ENCODE measurements at regions not wholly inside any gene's neighbourhood (a gene's known extent, or its start where the extent isn't known, plus 50 kb on each side); places are given as distances from the start of the nearest gene placed in this dataset.
"Not testable (repeated sequence)": the region's sequence is repeated elsewhere in the genome, so short reads cannot be mapped to it uniquely, and the experiment has no call there.

DNA sequence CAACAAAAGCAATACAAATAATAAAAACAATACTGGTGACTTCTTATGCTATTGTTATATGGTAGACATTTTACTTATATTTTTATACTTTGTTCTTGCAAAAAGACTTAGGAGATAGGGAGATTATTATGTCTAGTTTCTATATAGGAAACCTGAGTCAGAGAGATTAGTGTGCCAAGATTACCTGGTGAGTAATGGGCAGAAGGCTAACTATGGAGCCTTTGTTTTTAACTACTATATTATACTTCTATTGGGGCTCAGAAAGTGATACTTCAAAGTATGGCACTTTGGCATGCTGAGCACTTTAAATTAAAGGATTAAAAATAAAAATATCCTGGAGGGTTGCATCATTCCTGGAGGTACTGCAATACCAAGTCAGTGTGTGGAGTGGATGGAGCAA is 117.5 kb upstream of the CLINT1 start:
- H3K4me1 Mint-ChIP-seq = no peaks in the 10 kb centered on the region

DNA sequence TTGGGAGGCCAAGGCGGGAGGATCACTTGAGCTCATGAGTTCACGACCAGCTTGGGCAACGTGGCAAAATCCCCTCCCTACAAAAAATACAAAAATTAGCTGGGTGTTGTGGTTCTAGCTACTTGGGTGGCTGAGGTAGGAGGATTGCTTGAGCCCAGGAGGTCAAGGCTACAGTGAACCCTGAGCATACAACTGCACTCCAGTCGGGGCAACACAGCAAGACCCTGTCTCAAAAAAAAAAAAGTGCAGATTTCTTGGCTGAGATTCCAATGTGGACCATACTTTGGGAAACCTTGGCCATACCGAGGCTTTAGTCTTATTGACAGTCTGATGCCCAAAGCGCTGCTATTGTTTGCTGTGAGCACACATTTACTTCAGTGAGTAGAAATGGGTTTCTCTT is 113.6 kb upstream of the CLINT1 start:
- Mint-ChIP-seq H3K27me3 (ENCODE audit: low read depth in 2 of 2) (peaks cover 10 to 13% of the 10 kb centered on the region in 2 donors), H3K9me3 (no peaks in the 10 kb centered on the region), H3K4me1 (no peaks in the 10 kb centered on the region), H3K36me3 (no peaks in the 10 kb centered on the region), H3K4me3 (no peak overlapping the region), H3K27ac (no peak overlapping the region)
- intact Hi-C loops (cut with micrococcal nuclease) = no loop called here
- 90% methylated on average over 3 of the region's 6 CpGs for WGBS (ENCODE audit: insufficient coverage)
- Histone ChIP-seq H3K27me3 (ENCODE audit: control insufficient read depth, insufficient read depth, low read length) (no peaks in the 10 kb centered on the region), H3K36me3 (ENCODE audit: control insufficient read depth, insufficient read depth, low read length) (no peaks in the 10 kb centered on the region), H3K4me3 (ENCODE audit: low read length) (no peak overlapping the region), H3K27ac (ENCODE audit: low read length) (no peak overlapping the region), H3K4me1 (ENCODE audit: control insufficient read depth, insufficient read depth, low read length) (no peaks in the 10 kb centered on the region), H3K9me3 (ENCODE audit: control insufficient read depth, insufficient read depth, low read length) (no peaks in the 10 kb centered on the region)
- DNase-seq (no peak), ATAC-seq (no peak)
- TF ChIP-seq, protein P1, sequence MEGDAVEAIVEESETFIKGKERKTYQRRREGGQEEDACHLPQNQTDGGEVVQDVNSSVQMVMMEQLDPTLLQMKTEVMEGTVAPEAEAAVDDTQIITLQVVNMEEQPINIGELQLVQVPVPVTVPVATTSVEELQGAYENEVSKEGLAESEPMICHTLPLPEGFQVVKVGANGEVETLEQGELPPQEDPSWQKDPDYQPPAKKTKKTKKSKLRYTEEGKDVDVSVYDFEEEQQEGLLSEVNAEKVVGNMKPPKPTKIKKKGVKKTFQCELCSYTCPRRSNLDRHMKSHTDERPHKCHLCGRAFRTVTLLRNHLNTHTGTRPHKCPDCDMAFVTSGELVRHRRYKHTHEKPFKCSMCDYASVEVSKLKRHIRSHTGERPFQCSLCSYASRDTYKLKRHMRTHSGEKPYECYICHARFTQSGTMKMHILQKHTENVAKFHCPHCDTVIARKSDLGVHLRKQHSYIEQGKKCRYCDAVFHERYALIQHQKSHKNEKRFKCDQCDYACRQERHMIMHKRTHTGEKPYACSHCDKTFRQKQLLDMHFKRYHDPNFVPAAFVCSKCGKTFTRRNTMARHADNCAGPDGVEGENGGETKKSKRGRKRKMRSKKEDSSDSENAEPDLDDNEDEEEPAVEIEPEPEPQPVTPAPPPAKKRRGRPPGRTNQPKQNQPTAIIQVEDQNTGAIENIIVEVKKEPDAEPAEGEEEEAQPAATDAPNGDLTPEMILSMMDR (IDR thresholded peaks at IDR 0.05) = no peak

More for the DNA sequence above, 117.5 kb upstream of the CLINT1 start:
- Histone ChIP-seq H3K4me3 (ENCODE audit: low read length) (no peak overlapping the region), H3K4me1 (ENCODE audit: control insufficient read depth, insufficient read depth, low read length) (no peaks in the 10 kb centered on the region), H3K36me3 (ENCODE audit: control insufficient read depth, insufficient read depth, low read length) (no peaks in the 10 kb centered on the region), H3K9me3 (ENCODE audit: control insufficient read depth, insufficient read depth, low read length) (no peaks in the 10 kb centered on the region), H3K27ac (ENCODE audit: low read length) (no peak overlapping the region), H3K27me3 (ENCODE audit: control insufficient read depth, insufficient read depth, low read length) (no peaks in the 10 kb centered on the region)
- H3K27me3 Mint-ChIP-seq (ENCODE audit: low read depth in 2 of 2) = peaks cover 10 to 13% of the 10 kb centered on the region in 2 donors
- H3K27ac Mint-ChIP-seq = no peak overlapping the region
- H3K36me3 Mint-ChIP-seq = no peaks in the 10 kb centered on the region
- ATAC-seq (no peak), DNase-seq (no peak)
- intact Hi-C loops (cut with micrococcal nuclease) = no loop called here
- TF ChIP-seq, protein P1 (IDR thresholded peaks at IDR 0.05) = no peak
- H3K4me3 Mint-ChIP-seq = no peak overlapping the region
- H3K9me3 Mint-ChIP-seq = no peaks in the 10 kb centered on the region

DNA sequence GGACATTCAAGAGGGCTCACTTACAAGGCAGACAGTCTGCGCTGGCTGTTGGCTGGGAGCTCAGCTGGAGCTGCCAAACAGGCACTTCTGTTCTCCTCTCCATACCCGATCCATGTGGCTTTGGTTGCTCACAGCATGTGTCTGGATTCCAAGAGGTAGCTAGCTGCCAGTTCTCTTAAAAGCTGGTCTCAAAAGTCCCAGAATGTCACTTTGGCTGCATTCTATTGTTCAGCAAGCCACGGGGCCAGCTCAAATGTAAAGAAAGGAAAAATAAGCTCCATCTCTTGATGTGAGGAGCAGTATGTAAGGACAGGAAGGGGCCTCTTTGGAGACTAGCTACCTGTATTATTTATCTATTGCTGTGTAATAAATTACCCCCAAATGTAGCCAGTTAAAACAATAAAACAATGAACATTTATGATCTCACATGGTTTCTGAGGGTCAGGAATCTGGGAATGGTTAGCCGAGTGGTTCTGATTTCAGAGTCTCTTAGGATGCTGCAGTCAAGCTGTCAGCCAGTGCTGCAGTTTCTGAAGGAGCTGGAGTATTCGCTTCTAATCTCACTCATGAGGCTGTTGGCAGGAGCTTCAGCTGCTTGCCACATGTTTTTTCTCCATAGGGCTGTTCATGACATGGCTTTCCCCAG is 112.7 kb upstream of the CLINT1 start:
- WGBS (ENCODE audit: insufficient coverage) = 75% methylated on average over 5 of the region's 5 CpGs

DNA sequence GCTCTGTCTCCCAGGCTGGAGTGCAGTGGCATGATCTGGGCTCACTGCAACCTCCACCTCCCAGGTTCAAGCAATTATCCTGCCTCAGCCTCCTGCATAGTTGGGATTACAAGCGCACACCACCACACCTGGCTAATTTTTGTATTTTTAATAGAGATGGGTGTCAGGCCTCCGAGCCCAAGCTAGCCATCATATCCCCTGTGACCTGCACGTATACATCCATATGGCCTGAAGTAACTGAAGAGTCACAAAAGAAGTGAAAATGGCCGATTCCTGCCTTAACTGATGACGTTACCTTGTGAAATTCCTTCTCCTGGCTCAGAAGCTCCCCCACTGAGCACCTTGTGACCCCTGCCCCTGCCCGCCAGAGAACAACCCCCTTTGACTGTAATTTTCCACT is 109.6 kb upstream of the CLINT1 start:
- 100% methylated on average over 1 of the region's 6 CpGs for WGBS (ENCODE audit: insufficient coverage)
- not testable (repeated sequence) for H3K36me3 Mint-ChIP-seq, H3K27ac Mint-ChIP-seq

More for the DNA sequence above, 112.7 kb upstream of the CLINT1 start:
- ATAC-seq (no peak), DNase-seq (no peak)
- Mint-ChIP-seq H3K4me3 (no peak overlapping the region), H3K9me3 (no peaks in the 10 kb centered on the region), H3K27me3 (ENCODE audit: low read depth in 2 of 2) (peaks cover 10 to 13% of the 10 kb centered on the region in 2 donors), H3K36me3 (no peaks in the 10 kb centered on the region), H3K4me1 (no peaks in the 10 kb centered on the region), H3K27ac (no peak overlapping the region)
- Histone ChIP-seq H3K4me1 (ENCODE audit: control insufficient read depth, insufficient read depth, low read length) (no peaks in the 10 kb centered on the region), H3K4me3 (ENCODE audit: low read length) (no peak overlapping the region), H3K9me3 (ENCODE audit: control insufficient read depth, insufficient read depth, low read length) (no peaks in the 10 kb centered on the region), H3K27ac (ENCODE audit: low read length) (no peak overlapping the region), H3K27me3 (ENCODE audit: control insufficient read depth, insufficient read depth, low read length) (no peaks in the 10 kb centered on the region), H3K36me3 (ENCODE audit: control insufficient read depth, insufficient read depth, low read length) (no peaks in the 10 kb centered on the region)
- intact Hi-C loops (cut with micrococcal nuclease) = no loop called here
- TF ChIP-seq, protein P1 (IDR thresholded peaks at IDR 0.05) = no peak

More for the DNA sequence above, 109.6 kb upstream of the CLINT1 start:
- H3K9me3 Mint-ChIP-seq; H3K27me3 ChIP-seq (ENCODE audit: control insufficient read depth, insufficient read depth, low read length); ATAC-seq; DNase-seq; H3K4me1 Mint-ChIP-seq; H3K27me3 Mint-ChIP-seq (ENCODE audit: low read depth in 2 of 2); H3K9me3 ChIP-seq (ENCODE audit: control insufficient read depth, insufficient read depth, low read length); H3K27ac ChIP-seq (ENCODE audit: low read length); H3K4me1 ChIP-seq (ENCODE audit: control insufficient read depth, insufficient read depth, low read length); H3K4me3 ChIP-seq (ENCODE audit: low read length); intact Hi-C loops (cut with micrococcal nuclease); H3K4me3 Mint-ChIP-seq; H3K36me3 ChIP-seq (ENCODE audit: control insufficient read depth, insufficient read depth, low read length): not testable (repeated sequence)

Measured in natural killer cell (primary cell).